SH-SY5Y (cell line): ENCODE measurements at regions not wholly inside any gene's neighbourhood (a gene's known extent, or its start where the extent isn't known, plus 50 kb on each side); places are given as distances from the start of the nearest gene placed in this dataset.

Source experiments
- GATA2 ChIP-seq: IDR thresholded peaks from 2 replicates; pipeline ENCODE4 v1.6.1; 2011; ENCODE audit warnings: mild to moderate bottlenecking, low read depth, low read length
- GATA3 ChIP-seq: IDR thresholded peaks from 2 replicates; pipeline ENCODE4 v1.6.1; 2011; ENCODE audit warnings: low read depth, mild to moderate bottlenecking, low read length, moderate library complexity

- no peak for TF ChIP-seq GATA2
- TF ChIP-seq GATA3, result no peak
Observed at GRCh38 chr7:113625494-113626102, 293.2 kb downstream of the PPP1R3A start.

GRCh38 chr7:113622796-113623195, 296.0 kb downstream of the PPP1R3A start:
- TF ChIP-seq GATA2, result no peak
- no peak for TF ChIP-seq GATA3

DNA sequence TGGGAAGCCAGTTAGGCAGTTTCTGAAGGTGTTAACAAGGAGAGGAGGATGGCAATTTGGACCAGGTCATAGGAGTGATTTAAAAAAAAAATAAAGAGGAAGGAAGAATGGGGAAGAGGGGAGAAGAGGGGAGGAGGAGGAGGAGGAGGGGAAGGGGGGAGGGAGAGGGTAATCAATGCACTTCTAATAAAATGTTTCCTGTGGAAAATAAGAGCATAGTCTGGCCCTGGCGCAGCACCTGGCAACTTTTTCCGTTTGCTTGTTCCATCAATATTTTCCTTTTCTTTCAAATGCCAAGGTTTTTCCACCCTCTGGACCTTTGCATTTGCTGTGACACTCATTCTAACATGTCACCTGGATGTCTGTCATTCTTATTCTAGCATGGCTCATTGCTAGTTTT, 308.2 kb downstream of the PPP1R3A start:
- no peak for TF ChIP-seq GATA2
- no peak for TF ChIP-seq GATA3

DNA sequence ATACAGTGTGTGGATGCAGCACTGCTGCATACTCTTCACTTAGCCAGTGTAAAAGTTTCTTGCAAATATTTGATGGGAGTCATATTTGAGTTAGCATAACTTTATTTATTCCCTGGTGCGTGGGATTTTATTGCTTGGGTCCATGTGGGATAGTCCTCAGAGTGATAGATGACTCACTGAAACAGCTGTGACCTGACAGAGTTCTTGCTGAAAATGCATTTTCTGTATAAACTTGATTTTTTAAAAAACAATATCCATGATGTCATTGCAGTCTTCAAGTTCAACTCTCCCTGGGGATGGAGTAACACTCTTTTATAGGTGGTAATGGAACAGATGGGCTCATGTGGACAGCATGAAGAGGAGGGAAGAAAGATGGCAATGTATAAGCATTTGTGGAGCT, 310.0 kb downstream of the PPP1R3A start:
- TF ChIP-seq GATA3 (no peak), GATA2 (no peak)

- TF ChIP-seq GATA3 (no peak), GATA2 (no peak)
Observed at GRCh38 chr7:113606325-113606724, 312.5 kb downstream of the PPP1R3A start.

DNA sequence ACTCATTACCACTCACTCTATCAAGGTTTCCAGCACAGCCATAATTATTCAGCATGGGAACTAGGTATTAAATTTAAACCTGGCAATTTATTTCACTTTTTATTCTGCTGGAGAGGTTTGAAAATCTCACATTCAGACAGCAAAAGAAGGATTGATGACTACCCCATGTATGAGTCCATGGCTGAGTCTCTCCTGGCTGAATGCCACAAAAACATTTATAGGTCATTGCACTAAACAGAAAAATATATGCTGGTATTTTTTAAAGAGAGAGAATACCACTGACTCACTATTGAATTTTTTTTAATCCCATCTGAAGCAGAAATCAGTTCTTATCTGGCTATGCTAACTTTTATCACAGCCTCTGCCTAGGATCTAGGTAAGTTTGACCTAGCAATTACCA, 336.3 kb downstream of the PPP1R3A start:
- TF ChIP-seq GATA3, result no peak
- TF ChIP-seq GATA2, result no peak

- TF ChIP-seq GATA2, result no peak
- no peak for TF ChIP-seq GATA3
Observed at GRCh38 chr7:113562801-113563200, 356.0 kb downstream of the PPP1R3A start.

DNA sequence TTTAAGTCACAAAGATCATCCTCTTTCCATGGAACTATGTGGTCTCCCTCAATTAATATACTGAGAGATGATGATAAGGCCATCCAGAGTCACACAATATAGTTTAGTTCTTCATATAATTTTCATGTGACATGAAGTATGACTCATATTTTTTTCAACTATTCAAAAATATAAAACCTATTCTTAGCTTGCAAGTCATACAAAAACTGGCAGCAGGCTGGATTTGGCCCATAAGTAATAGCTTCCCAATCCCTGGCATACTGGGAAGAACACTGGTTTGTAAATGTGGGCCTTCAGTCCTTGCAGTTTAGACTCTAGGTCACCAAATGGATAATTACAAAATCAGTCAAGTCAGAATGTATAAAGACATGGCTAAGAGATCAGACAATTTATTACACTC, 356.6 kb downstream of the PPP1R3A start:
- TF ChIP-seq GATA2 (no peak), GATA3 (no peak)

DNA sequence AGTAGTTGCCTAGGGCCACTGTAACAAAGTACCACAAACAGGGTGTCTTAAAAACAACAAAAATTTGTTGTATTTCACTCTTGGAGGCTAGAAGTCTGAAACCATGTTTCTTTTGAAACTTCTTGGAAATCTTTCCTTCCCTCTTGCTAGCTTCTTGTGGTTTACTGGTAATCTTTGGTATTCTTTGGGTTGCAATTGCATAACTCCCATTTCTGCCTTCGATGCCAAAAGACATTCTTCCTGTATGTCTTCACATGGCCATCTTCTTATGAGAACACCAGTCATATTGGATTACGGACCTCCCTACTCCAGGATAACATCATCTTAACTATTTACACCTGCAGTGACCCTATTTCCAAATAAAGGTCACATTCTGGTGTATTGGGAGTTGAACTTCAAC, 357.4 kb downstream of the PPP1R3A start:
- TF ChIP-seq GATA3, result no peak
- TF ChIP-seq GATA2, result no peak

- no peak for TF ChIP-seq GATA2
- no peak for TF ChIP-seq GATA3
Observed at GRCh38 chr7:113550966-113551365, 367.8 kb downstream of the PPP1R3A start.

GRCh38 chr7:113548561-113548960, 370.2 kb downstream of the PPP1R3A start:
- TF ChIP-seq GATA2 (no peak), GATA3 (no peak)

GRCh38 chr7:113548137-113548536, 370.7 kb downstream of the PPP1R3A start:
- TF ChIP-seq GATA2 (no peak), GATA3 (no peak)

DNA sequence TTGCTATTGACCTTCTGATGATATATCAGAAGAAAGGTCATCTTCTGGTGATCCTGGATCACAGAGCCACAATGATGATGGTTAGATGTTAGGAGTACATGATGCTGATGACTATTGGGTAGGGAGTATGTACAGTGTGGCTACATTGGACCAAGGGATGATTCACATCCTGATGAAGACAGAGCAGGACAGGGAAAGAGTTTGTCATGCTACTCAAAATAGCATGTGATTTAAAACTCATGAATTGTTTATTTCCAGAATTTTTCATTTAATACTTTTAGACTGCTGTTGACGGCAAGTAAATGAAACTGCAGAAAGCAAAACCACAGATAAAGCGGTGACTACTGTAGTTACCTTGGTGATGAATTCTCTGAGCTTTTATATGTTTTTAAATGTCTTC, 397.3 kb downstream of the PPP1R3A start:
- TF ChIP-seq GATA2 (no peak), GATA3 (no peak)

DNA sequence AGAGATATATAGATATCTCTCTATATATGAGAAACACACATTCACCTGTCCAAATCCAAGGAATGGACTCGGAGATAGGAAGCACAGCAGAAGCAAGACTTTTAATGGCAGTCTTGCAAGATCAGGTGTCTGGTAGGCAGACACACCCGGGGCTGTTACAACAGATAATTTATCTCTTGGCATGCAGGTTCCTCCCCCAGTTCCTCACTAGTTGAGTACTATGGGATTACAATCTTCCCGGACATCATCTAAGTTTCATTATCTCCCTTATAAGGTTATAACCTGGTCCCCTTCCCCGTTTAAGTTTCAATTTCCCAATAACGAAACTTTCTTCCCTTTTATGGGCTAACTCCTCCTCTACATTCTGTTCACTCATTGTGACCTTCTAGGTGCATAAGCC, 399.3 kb downstream of the PPP1R3A start:
- TF ChIP-seq GATA3 (no peak), GATA2 (no peak)

DNA sequence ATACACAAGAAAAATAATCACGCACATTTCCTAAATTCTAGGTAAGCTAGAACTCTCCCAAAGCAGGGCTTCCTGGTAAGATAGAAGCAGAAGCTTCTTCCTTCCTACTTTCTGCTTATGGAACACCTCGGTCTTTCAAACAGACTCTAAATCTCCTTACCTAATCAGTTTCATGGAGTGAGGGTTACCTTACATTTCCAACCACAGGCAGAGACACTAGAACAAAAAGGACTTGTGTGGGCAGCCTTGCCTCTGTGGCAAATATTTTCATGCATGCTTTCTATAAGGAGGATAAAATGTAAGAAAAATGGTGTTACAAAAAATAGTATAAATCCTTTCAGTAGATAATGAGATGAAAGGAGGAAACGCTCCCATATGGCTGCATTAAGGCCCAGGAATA, 386.3 kb upstream of the SMIM30 start:
- no peak for TF ChIP-seq GATA3
- TF ChIP-seq GATA2, result no peak

DNA sequence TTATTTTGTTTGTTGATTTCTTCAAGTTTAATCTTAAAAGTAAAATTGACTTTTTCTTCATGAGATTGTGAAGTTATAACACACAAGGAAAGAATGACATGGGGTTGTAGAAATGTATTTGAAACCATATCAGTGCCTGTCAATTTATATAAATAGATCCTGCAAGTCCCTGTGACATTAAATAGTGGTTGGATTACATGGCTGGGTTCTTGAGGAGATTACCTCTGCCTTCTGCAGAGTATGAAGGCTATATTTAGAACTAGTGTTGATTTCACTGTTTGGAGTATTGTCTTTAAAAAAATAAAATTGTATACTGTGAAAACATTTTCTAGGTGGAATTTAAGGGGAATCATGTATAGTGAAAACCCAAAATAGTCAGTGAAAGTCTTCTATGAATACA, 385.8 kb upstream of the SMIM30 start:
- TF ChIP-seq GATA3, result no peak
- no peak for TF ChIP-seq GATA2

DNA sequence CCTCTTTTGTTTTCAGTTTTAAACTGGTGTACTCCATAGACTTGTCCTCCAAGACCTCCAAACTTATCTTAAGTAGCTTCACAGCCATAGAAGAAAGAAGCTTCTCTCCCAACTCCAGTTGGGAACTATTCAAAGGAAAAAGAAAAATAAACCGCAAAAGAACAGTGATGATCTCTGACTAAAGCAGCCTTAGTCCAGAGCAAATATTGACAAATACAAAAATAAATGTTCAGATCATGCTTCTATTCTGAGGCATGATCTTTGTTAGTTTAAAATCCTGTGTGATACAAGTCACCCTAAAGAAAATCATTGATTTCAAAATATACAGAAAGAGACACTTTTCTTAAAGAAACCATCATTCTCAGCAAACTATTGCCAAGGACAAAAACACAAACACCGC, 373.0 kb upstream of the SMIM30 start:
- no peak for TF ChIP-seq GATA3
- no peak for TF ChIP-seq GATA2
